HG03432 (cell line): ENCODE measurements at regions not wholly inside any gene's neighbourhood (a gene's known extent, or its start where the extent isn't known, plus 50 kb on each side); places are given as distances from the start of the nearest gene placed in this dataset.

Source experiments
- ATAC-seq: cut with Tn5 transposase; IDR thresholded peaks from one replicate; pipeline ENCODE4 v1.9.1; 2021; ENCODE audit warnings: mild to moderate bottlenecking, moderate library complexity; ENCODE audit not compliant: unreplicated experiment

GRCh38 chr17:34099859-34100515 is 155.1 kb upstream of the CCL2 start:
- ATAC-seq = no peak

GRCh38 chr17:34107019-34107418 is 148.1 kb upstream of the CCL2 start:
- no peak for ATAC-seq

GRCh38 chr17:34110315-34110714 is 144.8 kb upstream of the CCL2 start:
- ATAC-seq = no peak

- no peak for ATAC-seq
These were observed 142.0 kb upstream of the CCL2 start for GRCh38 chr17:34113089-34113488.

DNA sequence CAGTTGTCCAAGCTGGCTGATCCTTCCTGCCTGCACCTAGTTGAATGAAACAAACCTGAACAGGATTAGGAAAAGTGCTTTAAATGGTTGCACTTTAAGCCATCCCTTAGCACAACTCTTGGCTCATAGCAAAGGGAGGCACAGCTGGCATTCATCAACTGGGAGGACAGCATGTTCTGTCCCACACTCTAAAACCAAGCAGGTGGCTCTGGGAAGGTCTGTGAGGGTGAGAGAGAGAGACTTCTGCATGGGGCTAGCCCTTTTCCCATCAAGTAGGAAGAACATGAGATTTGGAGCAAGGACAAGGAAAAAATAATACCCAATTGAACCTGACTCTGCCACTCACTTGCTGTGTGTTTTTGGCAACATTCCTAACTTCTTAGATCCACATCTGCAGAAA is 140.9 kb upstream of the CCL2 start:
- no peak for ATAC-seq

GRCh38 chr17:34116306-34116705 is 138.8 kb upstream of the CCL2 start:
- no peak for ATAC-seq

DNA sequence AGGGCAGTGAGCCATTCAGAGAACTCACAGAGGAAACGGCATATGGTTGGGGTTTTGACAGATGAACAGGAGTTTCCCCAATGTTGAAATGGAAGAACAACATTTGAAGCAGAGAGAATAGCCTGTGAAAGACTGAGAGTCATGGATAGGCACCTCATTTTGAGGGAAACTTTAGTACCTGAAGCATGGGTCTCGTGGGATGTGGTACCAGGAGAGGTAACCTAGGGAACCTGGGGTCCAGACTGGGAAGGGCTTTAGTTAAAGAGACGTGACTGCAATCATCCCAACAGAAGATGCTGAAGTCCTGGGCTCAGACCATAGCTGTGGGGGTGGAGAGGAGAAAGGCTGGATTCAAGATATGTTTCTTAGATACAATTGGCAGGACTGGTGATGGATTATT is 137.8 kb upstream of the CCL2 start:
- no peak for ATAC-seq

DNA sequence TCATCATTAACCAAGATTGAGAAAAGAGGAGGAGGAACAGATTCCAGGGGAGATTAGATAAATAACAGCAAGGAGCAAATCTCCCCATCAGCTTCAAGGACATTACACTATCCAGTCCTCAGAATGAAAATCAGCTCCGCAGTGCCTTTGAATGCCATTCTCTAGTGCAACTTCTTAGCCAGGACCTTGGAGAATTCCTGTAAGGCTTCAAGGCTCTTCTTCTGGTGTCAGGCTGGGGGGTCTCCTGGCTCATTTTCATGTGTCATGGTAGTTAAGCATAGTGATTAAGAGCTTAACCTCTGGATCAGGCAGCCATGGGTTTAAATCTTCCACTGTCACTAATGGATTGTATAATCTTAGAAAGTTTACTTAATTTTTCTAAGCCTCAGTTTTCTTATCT is 137.3 kb upstream of the CCL2 start:
- ATAC-seq = no peak

- no peak for ATAC-seq
These were observed 136.5 kb upstream of the CCL2 start for GRCh38 chr17:34118564-34118963.

DNA sequence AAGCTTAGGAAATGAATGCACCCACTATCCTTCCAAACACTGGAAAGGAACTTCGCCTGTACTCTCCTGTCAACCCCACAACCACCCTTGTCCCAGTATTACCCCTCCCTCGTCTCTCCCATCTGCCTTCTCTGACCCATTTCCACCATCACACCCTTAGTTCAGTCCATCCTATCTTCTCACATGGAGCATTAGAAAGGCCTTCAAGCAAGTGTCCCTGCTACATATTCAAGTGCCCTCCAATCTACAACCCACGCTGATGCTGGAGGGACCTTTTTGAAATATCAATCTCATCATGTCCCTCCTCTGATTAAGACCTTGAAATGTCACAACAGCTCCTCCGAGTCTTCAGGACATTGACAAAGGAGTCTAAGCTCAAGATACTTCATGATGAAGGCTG is 133.8 kb upstream of the CCL2 start:
- no peak for ATAC-seq

DNA sequence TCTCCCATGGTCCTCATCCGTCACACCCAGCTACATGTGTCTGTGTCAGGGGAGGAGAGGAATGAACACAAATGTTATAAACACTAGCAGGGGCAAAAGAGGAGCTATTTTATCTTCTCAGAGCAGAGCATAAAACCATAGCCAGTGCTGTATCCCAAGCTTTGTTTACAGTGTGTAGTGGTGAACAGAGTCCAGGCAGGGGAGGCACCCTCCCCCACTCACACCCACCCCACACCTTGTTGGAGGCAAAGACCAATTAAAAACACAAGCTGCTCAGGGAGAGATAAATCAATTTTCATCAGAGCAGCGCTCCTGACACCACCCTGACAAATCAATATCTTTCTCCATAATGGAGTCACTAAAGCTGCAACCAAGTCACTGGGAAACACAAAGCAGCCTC is 132.6 kb upstream of the CCL2 start:
- no peak for ATAC-seq

GRCh38 chr17:34125010-34125409 is 130.1 kb upstream of the CCL2 start:
- ATAC-seq = no peak

- ATAC-seq = no peak
These were observed 129.2 kb upstream of the CCL2 start for GRCh38 chr17:34125921-34126320.

GRCh38 chr17:34126496-34126895 is 128.6 kb upstream of the CCL2 start:
- ATAC-seq = no peak

DNA sequence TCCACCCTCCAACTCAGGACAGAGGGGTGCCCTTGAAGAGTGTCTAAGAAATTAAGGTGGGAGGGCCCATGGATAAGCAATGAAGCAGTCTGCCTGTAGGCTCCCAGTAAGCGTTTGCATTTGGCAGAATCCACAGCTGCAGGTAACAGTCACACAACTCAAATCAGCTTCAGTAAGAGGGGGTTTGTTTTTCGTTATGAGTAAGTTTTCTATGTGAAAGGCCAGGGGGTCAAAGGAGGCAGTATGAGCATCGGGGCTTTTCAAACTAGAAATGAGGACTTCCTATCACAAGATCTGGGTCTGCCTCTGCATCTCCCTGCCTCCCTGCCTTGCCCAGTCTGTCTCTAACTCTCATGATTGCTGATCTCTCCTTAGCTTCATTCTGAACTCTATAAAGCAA is 128.1 kb upstream of the CCL2 start:
- no peak for ATAC-seq

DNA sequence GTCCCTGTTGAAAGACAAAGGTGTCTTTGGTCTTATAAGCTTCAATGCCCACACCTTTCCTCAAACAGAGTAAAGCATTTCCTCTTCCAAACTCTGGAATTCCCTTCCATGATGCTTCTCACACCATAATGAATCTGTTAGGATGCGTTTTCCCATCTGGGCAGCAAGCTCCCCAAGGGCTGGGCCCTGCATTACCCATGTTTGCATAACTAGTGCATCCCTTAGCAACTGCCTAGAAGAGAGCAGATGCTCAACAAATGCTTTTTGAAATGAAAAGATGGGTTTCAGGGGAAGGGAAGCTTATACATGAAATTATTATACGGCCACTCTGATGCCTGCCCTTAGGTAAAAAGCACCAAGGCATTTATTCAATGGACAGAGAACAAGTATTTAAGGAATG is 124.5 kb upstream of the CCL2 start:
- ATAC-seq = no peak

DNA sequence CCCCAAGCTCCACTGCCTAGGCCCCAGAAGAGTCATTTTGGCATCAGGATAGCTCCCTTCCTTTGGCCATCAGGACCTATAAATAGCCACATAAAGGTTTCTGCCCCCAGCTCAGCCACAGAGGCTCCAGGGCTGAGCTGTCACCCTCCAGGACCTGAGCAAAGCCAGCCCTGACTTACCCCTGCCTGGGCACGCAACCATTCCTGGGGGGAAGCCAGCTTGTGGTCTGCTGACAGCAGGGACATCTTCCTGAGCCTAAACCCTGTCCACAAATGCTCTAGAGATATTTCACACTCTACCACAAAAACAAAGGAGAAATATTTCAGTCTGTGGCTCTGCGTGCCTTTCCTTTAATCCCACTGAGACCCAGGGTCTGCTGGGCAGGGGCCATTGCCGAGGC is 123.7 kb upstream of the CCL2 start:
- no peak for ATAC-seq

GRCh38 chr17:34133350-34133749 is 121.7 kb upstream of the CCL2 start:
- ATAC-seq = no peak

GRCh38 chr17:34135841-34136240 is 119.2 kb upstream of the CCL2 start:
- no peak for ATAC-seq

GRCh38 chr17:34140006-34140405 is 115.1 kb upstream of the CCL2 start:
- no peak for ATAC-seq

- ATAC-seq = no peak
These were observed 113.5 kb upstream of the CCL2 start for GRCh38 chr17:34141590-34141989.

DNA sequence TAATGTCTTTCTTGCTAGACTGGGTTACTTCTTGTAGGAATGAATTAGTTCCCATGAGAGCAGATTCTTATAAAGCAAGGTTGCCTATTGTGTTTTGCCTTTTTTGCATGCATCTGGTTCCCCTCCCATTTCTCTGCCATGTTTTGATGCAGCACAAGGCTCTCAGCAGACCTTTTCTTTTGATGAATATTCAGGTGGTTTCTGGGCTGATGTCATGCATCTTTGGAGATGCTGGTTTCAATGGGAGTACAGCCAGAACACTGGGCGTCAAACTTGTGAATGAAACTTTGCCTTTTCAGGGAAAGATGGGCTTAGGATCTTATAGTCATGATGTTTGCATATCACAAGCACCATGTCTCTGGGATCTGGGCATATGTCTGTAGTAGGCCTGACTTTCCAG is 111.7 kb upstream of the CCL2 start:
- no peak for ATAC-seq

- no peak for ATAC-seq
These were observed 108.5 kb upstream of the CCL2 start for GRCh38 chr17:34146440-34147043.
